GM23338 (cell line): ENCODE measurements at regions not wholly inside any gene's neighbourhood (a gene's known extent, or its start where the extent isn't known, plus 50 kb on each side); places are given as distances from the start of the nearest gene placed in this dataset.

Experiments used
- ATAC-seq: fragments of 200-7000 bp; cut with Tn5 transposase; 3 replicates; pipeline ENCODE4 v1.9.1; 2020
- DNase-seq: peaks from one replicate; pipeline ENCODE4 v3.0.0-alpha.2; 2015; ENCODE audit warnings: low spot score
- H2AFZ ChIP-seq: fragments of 200-600 bp; sonication (generic); 2 replicates; pipeline ENCODE4 v1.8.0; 2016; ENCODE audit warnings: antibody characterized with exemption, mild to moderate bottlenecking, moderate library complexity
- H3F3A ChIP-seq: fragments of 200-600 bp; sonication (generic); replicated peaks from 2 replicates; pipeline ENCODE4 v1.8.0; 2017; ENCODE audit warnings: antibody characterized with exemption, mixed run types, low read depth
- H3K27ac ChIP-seq: fragments of 200-600 bp; sonication (generic); 2 replicates; pipeline ENCODE4 v1.6.1; 2016; ENCODE audit warnings: low read depth
- H3K27me3 ChIP-seq: fragments of 200-600 bp; sonication (generic); 2 replicates; pipeline ENCODE4 v1.8.0; 2016; ENCODE audit warnings: mild to moderate bottlenecking, mixed run types, moderate library complexity; ENCODE audit not compliant: insufficient read depth
- H3K36me3 ChIP-seq: fragments of 200-600 bp; sonication (generic); 2 replicates; pipeline ENCODE4 v1.8.0; 2016; ENCODE audit warnings: mild to moderate bottlenecking; ENCODE audit not compliant: insufficient read depth
- H3K4me1 ChIP-seq: fragments of 200-600 bp; sonication (generic); 2 replicates; pipeline ENCODE4 v1.8.0; 2016; ENCODE audit warnings: mild to moderate bottlenecking, moderate library complexity; ENCODE audit not compliant: insufficient read depth
- H3K4me2 ChIP-seq: fragments of 200-600 bp; sonication (generic); 2 replicates; pipeline ENCODE4 v1.7.1; 2017; ENCODE audit warnings: mixed run types
- H3K4me3 ChIP-seq: fragments of 200-600 bp; sonication (generic); 2 replicates; pipeline ENCODE4 v1.6.1; 2016; ENCODE audit warnings: mixed run types
- H3K79me2 ChIP-seq: fragments of 200-600 bp; sonication (generic); replicated peaks from 2 replicates; pipeline ENCODE4 v1.8.0; 2017; ENCODE audit warnings: mild to moderate bottlenecking; ENCODE audit not compliant: insufficient read depth
- H3K9me2 ChIP-seq: fragments of 200-600 bp; sonication (generic); 2 replicates; pipeline ENCODE4 v1.8.0; 2017; ENCODE audit not compliant: insufficient read depth
- H4K20me1 ChIP-seq: fragments of 200-600 bp; sonication (generic); replicated peaks from 2 replicates; pipeline ENCODE4 v1.8.0; 2017; ENCODE audit warnings: mild to moderate bottlenecking; ENCODE audit not compliant: insufficient read depth
- H3K27ac Mint-ChIP-seq: 2 replicates; pipeline ENCODE4 v1.8.0; 2020; ENCODE audit warnings: inconsistent platforms, mild to moderate bottlenecking, moderate library complexity, mixed read lengths
- H3K27me3 Mint-ChIP-seq: 3 replicates; pipeline ENCODE4 v1.8.0; 2022; ENCODE audit warnings: low read depth, mild to moderate bottlenecking, moderate library complexity, mixed read lengths, inconsistent platforms; ENCODE audit not compliant: insufficient read depth, poor library complexity
- H3K36me3 Mint-ChIP-seq: 3 replicates; pipeline ENCODE4 v1.8.0; 2021; ENCODE audit warnings: low read depth, mild to moderate bottlenecking, inconsistent platforms, moderate library complexity, mixed read lengths
- H3K4me1 Mint-ChIP-seq: 3 replicates; pipeline ENCODE4 v1.8.0; 2020; ENCODE audit warnings: mild to moderate bottlenecking, inconsistent platforms, mixed read lengths
- H3K4me3 Mint-ChIP-seq: 3 replicates; pipeline ENCODE4 v1.8.0; 2021; ENCODE audit warnings: moderate library complexity, mild to moderate bottlenecking, inconsistent platforms, mixed read lengths
- H3K9me3 Mint-ChIP-seq: 3 replicates; pipeline ENCODE4 v1.8.0; 2020; ENCODE audit warnings: moderate library complexity, mild to moderate bottlenecking, inconsistent platforms, mixed read lengths
- CREB1 ChIP-seq: fragments of 250-450 bp; sonication (Bioruptor Pico); IDR thresholded peaks from 2 replicates; pipeline ENCODE4 v1.5.0; 2020; ENCODE audit warnings: low read depth, mild to moderate bottlenecking, moderate library complexity
- ETS1 ChIP-seq: IDR thresholded peaks from 2 replicates; pipeline ENCODE4 v1.6.1; 2016; ENCODE audit warnings: antibody characterized with exemption
- EZH2 ChIP-seq: fragments of 200-600 bp; sonication (generic); IDR thresholded peaks from one replicate; pipeline ENCODE4 v1.8.0; 2017; ENCODE audit warnings: antibody characterized with exemption, mild to moderate bottlenecking, low read depth; ENCODE audit not compliant: unreplicated experiment
- EZH2phosphoT487 ChIP-seq: fragments of 200-600 bp; sonication (generic); IDR thresholded peaks from one replicate; pipeline ENCODE4 v1.8.1; 2018; ENCODE audit warnings: antibody characterized with exemption; ENCODE audit not compliant: unreplicated experiment
- JUNB ChIP-seq: IDR thresholded peaks from one replicate; pipeline ENCODE4 v1.6.1; 2016; ENCODE audit warnings: antibody characterized with exemption; ENCODE audit not compliant: unreplicated experiment
- NANOG ChIP-seq: IDR thresholded peaks from 2 replicates; pipeline ENCODE4 v1.6.1; 2016; ENCODE audit warnings: antibody characterized with exemption, borderline replicate concordance
- POLR2AphosphoS5 ChIP-seq: IDR thresholded peaks from 2 replicates; pipeline ENCODE4 v1.6.1; 2016; ENCODE audit warnings: antibody characterized with exemption, low read depth
- REST ChIP-seq: IDR thresholded peaks from one replicate; pipeline ENCODE4 v1.6.1; 2018; ENCODE audit warnings: antibody characterized with exemption; ENCODE audit not compliant: unreplicated experiment
- STAT1 ChIP-seq: IDR thresholded peaks from one replicate; pipeline ENCODE4 v1.6.1; 2016; ENCODE audit warnings: antibody characterized with exemption; ENCODE audit not compliant: unreplicated experiment
- ZNF114 ChIP-seq: fragments of 250-450 bp; sonication (Bioruptor Pico); IDR thresholded peaks from 2 replicates; pipeline ENCODE4 v1.5.0; 2020; ENCODE audit warnings: mild to moderate bottlenecking, moderate library complexity
- ZNF331 ChIP-seq: fragments of 250-450 bp; sonication (Bioruptor Pico); IDR thresholded peaks from 2 replicates; pipeline ENCODE4 v1.5.0; 2020; ENCODE audit warnings: low read depth, mild to moderate bottlenecking, moderate library complexity
- TF ChIP-seq, protein P1 (sequence below): fragments of 250-450 bp; sonication (Bioruptor Pico); IDR thresholded peaks from 2 replicates; pipeline ENCODE4 v1.5.0; 2020; ENCODE audit warnings: mild to moderate bottlenecking, moderate library complexity

DNA sequence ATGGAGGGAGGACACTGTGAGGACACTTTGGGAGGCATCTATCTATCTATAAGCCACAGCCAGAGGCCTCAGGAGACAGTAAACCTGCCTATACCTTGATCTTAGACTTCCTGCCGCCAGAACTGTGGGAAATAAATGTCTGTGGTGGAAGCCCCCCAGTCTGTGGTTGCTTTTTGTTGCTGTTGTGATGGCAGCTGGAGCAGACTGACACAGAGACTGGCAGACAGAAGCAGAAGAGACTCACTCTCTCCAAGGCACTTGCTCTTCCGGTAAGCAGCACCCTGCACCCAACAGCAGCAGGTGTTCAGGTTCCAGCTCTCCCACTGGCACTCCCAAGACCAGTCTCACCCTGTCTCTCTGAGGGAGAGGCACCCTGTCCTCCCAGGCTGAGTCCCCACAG lies 297.6 kb downstream of the TTLL7 start (continued):
- TF ChIP-seq REST (no peak), CREB1 (CRISPR knock-in tag) (no peak), POLR2AphosphoS5 (no peak), EZH2phosphoT487 (no peak), EZH2 (no peak), NANOG (no peak), ZNF331 (CRISPR knock-in tag) (no peak), JUNB (no peak), ETS1 (no peak)

GRCh38 chr1:83698644-83699043 lies 300.3 kb downstream of the TTLL7 start:
- H3K27me3 ChIP-seq, result no peaks in the 10 kb centered on the region
- H2AFZ ChIP-seq, result no peak overlapping the region
- Mint-ChIP-seq H3K27me3 (peaks cover 12% of the 10 kb centered on the region), H3K4me3 (no peak overlapping the region), H3K9me3 (peaks cover 12% of the 10 kb centered on the region; the same call in 2 of the 3 replicates), H3K4me1 (peaks cover 35% of the 10 kb centered on the region), H3K36me3 (peaks cover 9% of the 10 kb centered on the region; the same call in 1 of the 3 replicates), H3K27ac (no peak overlapping the region)
- no peak overlapping the region for H3K27ac ChIP-seq
- H3K4me3 ChIP-seq, result no peak overlapping the region
- H3K9me2 ChIP-seq, result no peaks in the 10 kb centered on the region
- no peaks in the 10 kb centered on the region for H3K79me2 ChIP-seq
- peaks cover 24% of the 10 kb centered on the region for H3K4me1 ChIP-seq
- H4K20me1 ChIP-seq, result no peaks in the 10 kb centered on the region
- H3F3A ChIP-seq, result no peaks in the 10 kb centered on the region; the same call in 1 of the 2 replicates
- H3K36me3 ChIP-seq, result 0 out of 2 replicates have a peak, but pooled peaks cover 2% of the 10 kb centered on the region
- ATAC-seq, result no peak
- H3K4me2 ChIP-seq, result no peak overlapping the region
- DNase-seq, result no peak
- TF ChIP-seq, protein P1, sequence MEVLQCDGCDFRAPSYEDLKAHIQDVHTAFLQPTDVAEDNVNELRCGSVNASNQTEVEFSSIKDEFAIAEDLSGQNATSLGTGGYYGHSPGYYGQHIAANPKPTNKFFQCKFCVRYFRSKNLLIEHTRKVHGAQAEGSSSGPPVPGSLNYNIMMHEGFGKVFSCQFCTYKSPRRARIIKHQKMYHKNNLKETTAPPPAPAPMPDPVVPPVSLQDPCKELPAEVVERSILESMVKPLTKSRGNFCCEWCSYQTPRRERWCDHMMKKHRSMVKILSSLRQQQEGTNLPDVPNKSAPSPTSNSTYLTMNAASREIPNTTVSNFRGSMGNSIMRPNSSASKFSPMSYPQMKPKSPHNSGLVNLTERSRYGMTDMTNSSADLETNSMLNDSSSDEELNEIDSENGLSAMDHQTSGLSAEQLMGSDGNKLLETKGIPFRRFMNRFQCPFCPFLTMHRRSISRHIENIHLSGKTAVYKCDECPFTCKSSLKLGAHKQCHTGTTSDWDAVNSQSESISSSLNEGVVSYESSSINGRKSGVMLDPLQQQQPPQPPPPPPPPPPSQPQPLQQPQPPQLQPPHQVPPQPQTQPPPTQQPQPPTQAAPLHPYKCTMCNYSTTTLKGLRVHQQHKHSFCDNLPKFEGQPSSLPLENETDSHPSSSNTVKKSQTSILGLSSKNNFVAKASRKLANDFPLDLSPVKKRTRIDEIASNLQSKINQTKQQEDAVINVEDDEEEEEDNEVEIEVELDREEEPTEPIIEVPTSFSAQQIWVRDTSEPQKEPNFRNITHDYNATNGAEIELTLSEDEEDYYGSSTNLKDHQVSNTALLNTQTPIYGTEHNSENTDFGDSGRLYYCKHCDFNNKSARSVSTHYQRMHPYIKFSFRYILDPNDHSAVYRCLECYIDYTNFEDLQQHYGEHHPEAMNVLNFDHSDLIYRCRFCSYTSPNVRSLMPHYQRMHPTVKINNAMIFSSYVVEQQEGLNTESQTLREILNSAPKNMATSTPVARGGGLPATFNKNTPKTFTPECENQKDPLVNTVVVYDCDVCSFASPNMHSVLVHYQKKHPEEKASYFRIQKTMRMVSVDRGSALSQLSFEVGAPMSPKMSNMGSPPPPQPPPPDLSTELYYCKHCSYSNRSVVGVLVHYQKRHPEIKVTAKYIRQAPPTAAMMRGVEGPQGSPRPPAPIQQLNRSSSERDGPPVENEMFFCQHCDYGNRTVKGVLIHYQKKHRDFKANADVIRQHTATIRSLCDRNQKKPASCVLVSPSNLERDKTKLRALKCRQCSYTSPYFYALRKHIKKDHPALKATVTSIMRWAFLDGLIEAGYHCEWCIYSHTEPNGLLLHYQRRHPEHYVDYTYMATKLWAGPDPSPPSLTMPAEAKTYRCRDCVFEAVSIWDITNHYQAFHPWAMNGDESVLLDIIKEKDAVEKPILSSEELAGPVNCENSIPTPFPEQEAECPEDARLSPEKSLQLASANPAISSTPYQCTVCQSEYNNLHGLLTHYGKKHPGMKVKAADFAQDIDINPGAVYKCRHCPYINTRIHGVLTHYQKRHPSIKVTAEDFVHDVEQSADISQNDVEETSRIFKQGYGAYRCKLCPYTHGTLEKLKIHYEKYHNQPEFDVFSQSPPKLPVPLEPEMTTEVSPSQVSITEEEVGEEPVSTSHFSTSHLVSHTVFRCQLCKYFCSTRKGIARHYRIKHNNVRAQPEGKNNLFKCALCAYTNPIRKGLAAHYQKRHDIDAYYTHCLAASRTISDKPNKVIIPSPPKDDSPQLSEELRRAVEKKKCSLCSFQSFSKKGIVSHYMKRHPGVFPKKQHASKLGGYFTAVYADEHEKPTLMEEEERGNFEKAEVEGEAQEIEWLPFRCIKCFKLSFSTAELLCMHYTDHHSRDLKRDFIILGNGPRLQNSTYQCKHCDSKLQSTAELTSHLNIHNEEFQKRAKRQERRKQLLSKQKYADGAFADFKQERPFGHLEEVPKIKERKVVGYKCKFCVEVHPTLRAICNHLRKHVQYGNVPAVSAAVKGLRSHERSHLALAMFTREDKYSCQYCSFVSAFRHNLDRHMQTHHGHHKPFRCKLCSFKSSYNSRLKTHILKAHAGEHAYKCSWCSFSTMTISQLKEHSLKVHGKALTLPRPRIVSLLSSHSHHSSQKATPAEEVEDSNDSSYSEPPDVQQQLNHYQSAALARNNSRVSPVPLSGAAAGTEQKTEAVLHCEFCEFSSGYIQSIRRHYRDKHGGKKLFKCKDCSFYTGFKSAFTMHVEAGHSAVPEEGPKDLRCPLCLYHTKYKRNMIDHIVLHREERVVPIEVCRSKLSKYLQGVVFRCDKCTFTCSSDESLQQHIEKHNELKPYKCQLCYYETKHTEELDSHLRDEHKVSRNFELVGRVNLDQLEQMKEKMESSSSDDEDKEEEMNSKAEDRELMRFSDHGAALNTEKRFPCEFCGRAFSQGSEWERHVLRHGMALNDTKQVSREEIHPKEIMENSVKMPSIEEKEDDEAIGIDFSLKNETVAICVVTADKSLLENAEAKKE, result no peak
- no peak for TF ChIP-seq EZH2phosphoT487
- no peak for TF ChIP-seq NANOG
- no peak for TF ChIP-seq POLR2AphosphoS5
- TF ChIP-seq STAT1, result no peak
- no peak for TF ChIP-seq EZH2
- TF ChIP-seq ZNF114, result no peak
- no peak for TF ChIP-seq CREB1 (CRISPR knock-in tag)
